ENCODE measurements at regions not wholly inside any gene's neighbourhood (a gene's known extent, or its start where the extent isn't known, plus 50 kb on each side); places are given as distances from the start of the nearest gene placed in this dataset.

GRCh38 chr10:43707770-43708169, 59.1 kb upstream of the ZNF32 start:
- TF ChIP-seq CTCF (IDR thresholded peaks at IDR 0.05), result no peak
- TF ChIP-seq POLR2AphosphoS5 (IDR thresholded peaks at IDR 0.05; ENCODE audit: low read depth, low read length), result no peak
